ENCODE measurements at regions not wholly inside any gene's neighbourhood (a gene's known extent, or its start where the extent isn't known, plus 50 kb on each side); places are given as distances from the start of the nearest gene placed in this dataset.

DNA sequence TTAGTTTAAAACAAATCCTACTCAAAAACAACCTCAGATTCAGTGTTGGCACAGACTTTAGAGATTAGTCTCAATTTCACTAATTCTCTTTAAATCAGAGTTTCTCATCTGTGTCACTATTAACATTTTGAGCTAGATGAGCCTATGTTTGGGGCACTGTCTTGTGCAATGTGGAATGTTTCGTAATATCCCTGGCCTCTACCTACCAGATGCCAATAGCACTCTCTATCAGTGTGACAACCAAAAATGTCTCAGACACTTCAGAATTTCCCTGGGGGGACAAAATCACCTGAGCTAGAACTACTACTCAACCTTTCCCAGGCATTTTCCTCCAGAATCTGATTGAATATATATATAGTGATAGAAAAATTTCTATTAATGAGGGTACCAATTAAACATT is 465.2 kb upstream of the RGMB start:
- Histone ChIP-seq H3K27ac (ENCODE audit: low read depth in 1 of 2, low read length in 2 of 2) (no peak overlapping the region), H3K4me1 (ENCODE audit: control insufficient read depth in 4 of 4, insufficient read depth in 4 of 4, low read length in 3 of 4) (no peaks in the 10 kb centered on the region), H3K36me3 (ENCODE audit: control insufficient read depth in 4 of 4, insufficient read depth in 3 of 4, low read depth in 1 of 4, low read length in 3 of 4) (no peaks in the 10 kb centered on the region), H3K27me3 (ENCODE audit: control insufficient read depth in 4 of 4, insufficient read depth in 4 of 4, low read length in 3 of 4) (no peaks in the 10 kb centered on the region), H3K9ac (ENCODE audit: low read depth in 1 of 2, low read length in 2 of 2) (no peak overlapping the region), H3K4me3 (ENCODE audit: low read depth in 1 of 3, low read length in 3 of 3) (no peak overlapping the region), H3K9me3 (ENCODE audit: control insufficient read depth in 4 of 4, low read length in 3 of 4) (no peaks in the 10 kb centered on the region)
- TF ChIP-seq RXRA (IDR thresholded peaks at IDR 0.05) (no peak), FOXA1 (IDR thresholded peaks at IDR 0.05) (no peak), RAD21 (IDR thresholded peaks at IDR 0.05) (no peak)
- TF ChIP-seq, protein P1, sequence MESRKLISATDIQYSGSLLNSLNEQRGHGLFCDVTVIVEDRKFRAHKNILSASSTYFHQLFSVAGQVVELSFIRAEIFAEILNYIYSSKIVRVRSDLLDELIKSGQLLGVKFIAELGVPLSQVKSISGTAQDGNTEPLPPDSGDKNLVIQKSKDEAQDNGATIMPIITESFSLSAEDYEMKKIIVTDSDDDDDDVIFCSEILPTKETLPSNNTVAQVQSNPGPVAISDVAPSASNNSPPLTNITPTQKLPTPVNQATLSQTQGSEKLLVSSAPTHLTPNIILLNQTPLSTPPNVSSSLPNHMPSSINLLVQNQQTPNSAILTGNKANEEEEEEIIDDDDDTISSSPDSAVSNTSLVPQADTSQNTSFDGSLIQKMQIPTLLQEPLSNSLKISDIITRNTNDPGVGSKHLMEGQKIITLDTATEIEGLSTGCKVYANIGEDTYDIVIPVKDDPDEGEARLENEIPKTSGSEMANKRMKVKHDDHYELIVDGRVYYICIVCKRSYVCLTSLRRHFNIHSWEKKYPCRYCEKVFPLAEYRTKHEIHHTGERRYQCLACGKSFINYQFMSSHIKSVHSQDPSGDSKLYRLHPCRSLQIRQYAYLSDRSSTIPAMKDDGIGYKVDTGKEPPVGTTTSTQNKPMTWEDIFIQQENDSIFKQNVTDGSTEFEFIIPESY (IDR thresholded peaks at IDR 0.05): no peak
- WGBS: 93% methylated on average over 1 of the region's 1 CpG
- DNase-seq (ENCODE audit: low spot score): no peak

DNA sequence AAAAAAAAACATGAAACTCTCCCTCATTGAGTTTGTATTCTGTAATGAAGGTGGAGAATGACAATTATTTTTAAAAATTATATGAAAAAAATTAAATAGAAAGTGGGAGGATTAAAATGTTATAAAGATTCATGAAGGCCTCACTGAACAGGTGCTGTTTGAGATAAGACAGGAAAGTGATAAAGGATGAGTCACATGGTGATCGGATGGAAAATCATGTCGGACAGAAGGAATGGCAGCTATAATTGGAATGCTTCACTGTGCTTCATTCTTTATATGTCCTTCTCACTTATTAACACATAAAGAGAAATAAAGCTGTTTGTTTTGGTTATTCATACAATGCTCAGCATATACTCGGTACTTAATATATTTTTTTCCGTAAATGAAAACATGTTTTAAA is 464.5 kb upstream of the RGMB start:
- no peak overlapping the region for H3K9ac ChIP-seq (ENCODE audit: low read depth in 1 of 2, low read length in 2 of 2)
- H3K4me1 ChIP-seq (ENCODE audit: control insufficient read depth in 4 of 4, insufficient read depth in 4 of 4, low read length in 3 of 4): no peaks in the 10 kb centered on the region
- no peaks in the 10 kb centered on the region for H3K9me3 ChIP-seq (ENCODE audit: control insufficient read depth in 4 of 4, low read length in 3 of 4)
- H3K36me3 ChIP-seq (ENCODE audit: control insufficient read depth in 4 of 4, insufficient read depth in 3 of 4, low read depth in 1 of 4, low read length in 3 of 4): no peaks in the 10 kb centered on the region
- no peak overlapping the region for H3K4me3 ChIP-seq (ENCODE audit: low read depth in 1 of 3, low read length in 3 of 3)
- TF ChIP-seq EGR1 (IDR thresholded peaks at IDR 0.05; ENCODE audit: low read depth in 2 of 2): no peak
- TF ChIP-seq RXRA (IDR thresholded peaks at IDR 0.05): no peak
- TF ChIP-seq JUND (IDR thresholded peaks at IDR 0.05): no peak
- no peak for TF ChIP-seq YY1 (IDR thresholded peaks at IDR 0.05)
- TF ChIP-seq HNF4G (IDR thresholded peaks at IDR 0.05): no peak
- no peak for TF ChIP-seq RAD21 (IDR thresholded peaks at IDR 0.05)
- TF ChIP-seq, protein P2, sequence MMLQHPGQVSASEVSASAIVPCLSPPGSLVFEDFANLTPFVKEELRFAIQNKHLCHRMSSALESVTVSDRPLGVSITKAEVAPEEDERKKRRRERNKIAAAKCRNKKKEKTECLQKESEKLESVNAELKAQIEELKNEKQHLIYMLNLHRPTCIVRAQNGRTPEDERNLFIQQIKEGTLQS (IDR thresholded peaks at IDR 0.05): no peak
- TF ChIP-seq, protein P3, sequence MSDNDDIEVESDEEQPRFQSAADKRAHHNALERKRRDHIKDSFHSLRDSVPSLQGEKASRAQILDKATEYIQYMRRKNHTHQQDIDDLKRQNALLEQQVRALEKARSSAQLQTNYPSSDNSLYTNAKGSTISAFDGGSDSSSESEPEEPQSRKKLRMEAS (IDR thresholded peaks at IDR 0.05): no peak
- TF ChIP-seq HNF4A (conservative IDR thresholded peaks at IDR 0.05): no peak
- TF ChIP-seq, protein P1 (IDR thresholded peaks at IDR 0.05): no peak
- TF ChIP-seq SP1 (IDR thresholded peaks at IDR 0.05): no peak
- TF ChIP-seq TAF1 (conservative IDR thresholded peaks at IDR 0.05): no peak
- DNase-seq (ENCODE audit: low spot score): no peak
- no peak overlapping the region for H3K27ac ChIP-seq (ENCODE audit: low read depth in 1 of 2, low read length in 2 of 2)
- H3K27me3 ChIP-seq (ENCODE audit: control insufficient read depth in 4 of 4, insufficient read depth in 4 of 4, low read length in 3 of 4): no peaks in the 10 kb centered on the region
- 82% methylated on average over 4 of the region's 4 CpGs for WGBS

DNA sequence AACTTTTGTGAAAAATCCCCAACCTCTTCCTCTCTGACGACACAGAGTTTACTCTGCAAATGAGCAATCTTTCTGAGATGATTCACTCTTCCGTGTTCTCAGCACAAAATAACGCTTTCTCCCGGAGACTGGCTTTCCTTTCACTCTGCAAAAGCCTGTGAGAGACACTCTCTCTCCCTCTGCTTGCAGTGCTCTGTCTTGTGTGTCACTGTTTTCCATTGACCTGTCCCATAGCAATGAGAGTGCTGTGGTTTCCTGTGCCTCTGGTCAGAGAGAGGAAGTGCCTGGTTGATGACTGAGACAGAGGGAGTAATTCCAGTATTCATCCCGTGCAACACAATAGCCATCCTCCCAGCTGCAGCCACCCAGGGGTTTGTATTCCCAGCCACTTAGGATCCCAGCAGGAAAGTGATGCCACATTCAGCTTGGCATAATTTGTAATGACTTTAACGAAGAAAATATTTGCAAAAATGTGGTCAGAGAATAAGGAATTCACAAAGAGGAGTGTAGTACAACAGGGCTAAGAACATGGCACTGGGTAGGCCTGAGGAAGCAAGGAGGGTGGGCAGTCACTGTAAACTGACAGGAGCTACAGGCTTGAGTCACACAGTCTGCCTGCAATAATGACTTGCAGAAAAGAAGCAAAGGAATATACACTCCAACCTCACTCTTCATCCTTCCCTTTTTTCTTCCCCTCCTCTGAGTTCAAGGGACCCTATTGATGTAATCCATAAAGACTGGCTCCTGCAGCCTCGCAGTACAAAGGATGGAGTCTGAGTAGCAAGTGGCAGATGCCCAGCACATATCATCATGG is 463.5 kb upstream of the RGMB start:
- Histone ChIP-seq H3K9ac (ENCODE audit: low read depth in 1 of 2, low read length in 2 of 2) (no peak overlapping the region), H3K4me3 (ENCODE audit: low read depth in 1 of 3, low read length in 3 of 3) (no peak overlapping the region), H3K27me3 (ENCODE audit: control insufficient read depth in 4 of 4, insufficient read depth in 4 of 4, low read length in 3 of 4) (no peaks in the 10 kb centered on the region), H3K9me3 (ENCODE audit: control insufficient read depth in 4 of 4, low read length in 3 of 4) (no peaks in the 10 kb centered on the region), H3K27ac (ENCODE audit: low read depth in 1 of 2, low read length in 2 of 2) (no peak overlapping the region), H3K4me1 (ENCODE audit: control insufficient read depth in 4 of 4, insufficient read depth in 4 of 4, low read length in 3 of 4) (no peaks in the 10 kb centered on the region), H3K36me3 (ENCODE audit: control insufficient read depth in 4 of 4, insufficient read depth in 3 of 4, low read depth in 1 of 4, low read length in 3 of 4) (no peaks in the 10 kb centered on the region)
- TF ChIP-seq HNF4G (IDR thresholded peaks at IDR 0.05): no peak
- TF ChIP-seq RAD21 (IDR thresholded peaks at IDR 0.05): peak in 1 of 2 donors; percentile 15
- 44% methylated on average over 7 of the region's 7 CpGs for WGBS
- no peak for DNase-seq (ENCODE audit: low spot score)

Measured in liver (tissue), 7 donors.